ENCODE measurements at regions not wholly inside any gene's neighbourhood (a gene's known extent, or its start where the extent isn't known, plus 50 kb on each side); places are given as distances from the start of the nearest gene placed in this dataset.

GRCh38 chr1:186534401-186534800, 73.5 kb upstream of the PDC start:
- H2AFZ ChIP-seq (ENCODE audit: low read length) = no peak overlapping the region
- H3F3A ChIP-seq (ENCODE audit: insufficient read depth, low read length) = no peaks in the 10 kb centered on the region
- H3K4me3 ChIP-seq (ENCODE audit: low read length) = no peak overlapping the region
- H3K9me3 ChIP-seq (replicated peaks; ENCODE audit: insufficient read depth, low read length) = no peaks in the 10 kb centered on the region
- H3K9ac ChIP-seq (ENCODE audit: low read length) = no peak overlapping the region
- no peak overlapping the region for H3K4me2 ChIP-seq (ENCODE audit: low read depth, low read length)
- H3K4me1 ChIP-seq (ENCODE audit: low read length) = no peaks in the 10 kb centered on the region
- H3K36me3 ChIP-seq (replicated peaks; ENCODE audit: insufficient read depth, low read length) = no peaks in the 10 kb centered on the region
- no peak for TF ChIP-seq EZH2 (optimal IDR thresholded peaks at IDR 0.05; ENCODE audit: low read depth, low read length)
- TF ChIP-seq EZH2phosphoT487 (IDR thresholded peaks at IDR 0.05; ENCODE audit: low read length) = no peak
- no peak for TF ChIP-seq CTCF (IDR thresholded peaks at IDR 0.05; ENCODE audit: low read length)
- H3K27me3 ChIP-seq (replicated peaks; ENCODE audit: insufficient read depth, low read length) = no peaks in the 10 kb centered on the region
- no peaks in the 10 kb centered on the region for H4K20me1 ChIP-seq (ENCODE audit: insufficient read depth, low read length)
- no peaks in the 10 kb centered on the region for H3K9me2 ChIP-seq (replicated peaks; ENCODE audit: insufficient read depth, low read length)
- H3K79me2 ChIP-seq (ENCODE audit: low read length) = no peaks in the 10 kb centered on the region
- DNase-seq = no peak
- no peak overlapping the region for H3K27ac ChIP-seq (ENCODE audit: low read length)

- no peaks in the 10 kb centered on the region for H3K27me3 ChIP-seq (replicated peaks; ENCODE audit: insufficient read depth, low read length)
- TF ChIP-seq CTCF (IDR thresholded peaks at IDR 0.05; ENCODE audit: low read length) = no peak
- TF ChIP-seq EZH2phosphoT487 (IDR thresholded peaks at IDR 0.05; ENCODE audit: low read length) = no peak
- TF ChIP-seq EZH2 (optimal IDR thresholded peaks at IDR 0.05; ENCODE audit: low read depth, low read length) = no peak
- H3K27ac ChIP-seq (ENCODE audit: low read length) = no peak overlapping the region
- H3K36me3 ChIP-seq (replicated peaks; ENCODE audit: insufficient read depth, low read length) = no peaks in the 10 kb centered on the region
- no peaks in the 10 kb centered on the region for H3K4me1 ChIP-seq (ENCODE audit: low read length)
- H2AFZ ChIP-seq (ENCODE audit: low read length) = no peak overlapping the region
- H4K20me1 ChIP-seq (ENCODE audit: insufficient read depth, low read length) = no peaks in the 10 kb centered on the region
- no peaks in the 10 kb centered on the region for H3K9me2 ChIP-seq (replicated peaks; ENCODE audit: insufficient read depth, low read length)
- H3K4me2 ChIP-seq (ENCODE audit: low read depth, low read length) = no peak overlapping the region
- no peaks in the 10 kb centered on the region for H3K9me3 ChIP-seq (replicated peaks; ENCODE audit: insufficient read depth, low read length)
- DNase-seq = no peak
- no peaks in the 10 kb centered on the region for H3K79me2 ChIP-seq (ENCODE audit: low read length)
- no peak overlapping the region for H3K9ac ChIP-seq (ENCODE audit: low read length)
- no peaks in the 10 kb centered on the region for H3F3A ChIP-seq (ENCODE audit: insufficient read depth, low read length)
- H3K4me3 ChIP-seq (ENCODE audit: low read length) = no peak overlapping the region
Measured at GRCh38 chr1:186532466-186532865, 71.6 kb upstream of the PDC start.

DNA sequence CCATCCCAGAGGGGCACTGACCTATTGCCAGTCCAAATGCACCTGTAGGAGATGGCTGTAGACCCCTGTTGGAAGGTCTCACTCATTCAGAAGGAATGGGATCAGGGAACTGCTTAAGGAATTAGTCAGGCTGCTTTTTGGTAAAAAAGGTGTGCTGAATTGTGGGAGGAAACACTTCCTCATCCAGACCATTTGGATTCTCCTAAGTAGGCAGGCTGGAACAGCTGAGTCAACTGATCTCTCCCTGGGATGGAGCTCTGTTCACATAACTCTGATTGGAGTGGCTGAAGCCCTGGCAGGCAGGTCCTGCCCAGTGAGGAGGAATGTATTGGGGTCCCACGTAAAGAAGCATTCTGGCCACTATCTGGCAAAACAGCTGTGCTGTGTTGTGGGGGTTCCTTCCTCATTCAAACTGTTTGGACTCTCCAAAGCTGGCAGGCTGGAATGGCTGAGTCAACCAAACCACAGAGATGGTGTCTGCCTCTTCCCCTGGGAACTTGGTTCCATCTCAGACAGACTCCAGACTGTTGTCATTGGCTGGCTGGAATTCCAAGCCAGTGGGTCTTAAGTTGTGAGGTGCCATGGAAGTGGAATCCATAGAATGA, 70.7 kb upstream of the PDC start:
- Histone ChIP-seq H3F3A (ENCODE audit: insufficient read depth, low read length) (no peaks in the 10 kb centered on the region), H3K79me2 (ENCODE audit: low read length) (no peaks in the 10 kb centered on the region), H2AFZ (ENCODE audit: low read length) (no peak overlapping the region), H3K9me2 (replicated peaks; ENCODE audit: insufficient read depth, low read length) (no peaks in the 10 kb centered on the region), H4K20me1 (ENCODE audit: insufficient read depth, low read length) (no peaks in the 10 kb centered on the region), H3K27ac (ENCODE audit: low read length) (no peak overlapping the region), H3K9ac (ENCODE audit: low read length) (no peak overlapping the region), H3K27me3 (replicated peaks; ENCODE audit: insufficient read depth, low read length) (no peaks in the 10 kb centered on the region), H3K4me2 (ENCODE audit: low read depth, low read length) (no peak overlapping the region), H3K9me3 (replicated peaks; ENCODE audit: insufficient read depth, low read length) (no peaks in the 10 kb centered on the region), H3K4me3 (ENCODE audit: low read length) (no peak overlapping the region), H3K36me3 (replicated peaks; ENCODE audit: insufficient read depth, low read length) (no peaks in the 10 kb centered on the region), H3K4me1 (ENCODE audit: low read length) (no peaks in the 10 kb centered on the region)
- no peak for DNase-seq
- no peak for TF ChIP-seq EZH2phosphoT487 (IDR thresholded peaks at IDR 0.05; ENCODE audit: low read length)
- TF ChIP-seq EZH2 (optimal IDR thresholded peaks at IDR 0.05; ENCODE audit: low read depth, low read length) = no peak
- no peak for TF ChIP-seq CTCF (IDR thresholded peaks at IDR 0.05; ENCODE audit: low read length)

All from MM.1S (cell line).